ENCODE measurements at regions not wholly inside any gene's neighbourhood (a gene's known extent, or its start where the extent isn't known, plus 50 kb on each side); places are given as distances from the start of the nearest gene placed in this dataset.
A peak's percentile ranks its signal among the peaks of the same experiment; 100 is the strongest.
"Not testable (repeated sequence)": the region's sequence is repeated elsewhere in the genome, so short reads cannot be mapped to it uniquely, and the experiment has no call there.

- H3K27me3 ChIP-seq; ATAC-seq; H3K4me1 ChIP-seq; H3K36me3 ChIP-seq; DNase-seq; H3K27ac ChIP-seq; H3K9me3 ChIP-seq; H3K4me3 ChIP-seq; intact Hi-C loops (cut with DNase I): not testable (repeated sequence)
- WGBS (ENCODE audit: insufficient coverage, low coverage, low lambda C conversion rate, missing lambda C conversion rate) = no CpG with 5 or more reads among the region's 1 CpG
Observed at GRCh38 chr14:19095167-19095566, 127.9 kb downstream of the POTEM start.

GRCh38 chr14:19096467-19096866, 129.2 kb downstream of the POTEM start:
- H3K27ac ChIP-seq; H3K36me3 ChIP-seq; DNase-seq; intact Hi-C loops (cut with DNase I); H3K4me1 ChIP-seq; H3K9me3 ChIP-seq; H3K4me3 ChIP-seq; H3K27me3 ChIP-seq: not testable (repeated sequence)
- WGBS (ENCODE audit: insufficient coverage, low coverage, low lambda C conversion rate, missing lambda C conversion rate) = 36% methylated on average over 1 of the region's 1 CpG
- peak in 3 of 4 donors; percentile 3 to 13 (median 5) for ATAC-seq

- H3K27ac ChIP-seq; intact Hi-C loops (cut with DNase I); H3K9me3 ChIP-seq; H3K4me3 ChIP-seq; H3K4me1 ChIP-seq; H3K36me3 ChIP-seq; H3K27me3 ChIP-seq: not testable (repeated sequence)
- peak in 1 of 3 donors; percentile 46 for DNase-seq
- WGBS (ENCODE audit: insufficient coverage, low coverage, low lambda C conversion rate, missing lambda C conversion rate) = no CpG with 5 or more reads among the region's 8 CpGs
- ATAC-seq = peak in 2 of 4 donors; percentile 3 to 5
Observed at GRCh38 chr14:19096876-19097275, 129.6 kb downstream of the POTEM start.

- ATAC-seq (peak in 2 of 4 donors; percentile 5 to 26), DNase-seq (peak; percentile 21 to 63 (median 37))
- H3K36me3 ChIP-seq; H3K27me3 ChIP-seq; H3K9me3 ChIP-seq; intact Hi-C loops (cut with DNase I); H3K27ac ChIP-seq; H3K4me3 ChIP-seq; H3K4me1 ChIP-seq: not testable (repeated sequence)
- WGBS (ENCODE audit: insufficient coverage, low coverage, low lambda C conversion rate, missing lambda C conversion rate) = no CpG with 5 or more reads among the region's 28 CpGs
Observed at GRCh38 chr14:19097306-19097705, 130.1 kb downstream of the POTEM start.

- H3K9me3 ChIP-seq; intact Hi-C loops (cut with DNase I); H3K27me3 ChIP-seq; H3K27ac ChIP-seq; H3K4me1 ChIP-seq; H3K4me3 ChIP-seq; H3K36me3 ChIP-seq: not testable (repeated sequence)
- peak in 2 of 3 donors; percentile 12 to 46 for DNase-seq
- ATAC-seq = peak in 1 of 4 donors; percentile 4
- WGBS (ENCODE audit: insufficient coverage, low coverage, low lambda C conversion rate, missing lambda C conversion rate) = no CpG with 5 or more reads among the region's 49 CpGs
Observed at GRCh38 chr14:19097750-19098149, 130.5 kb downstream of the POTEM start.

GRCh38 chr14:19098230-19098629, 131.0 kb downstream of the POTEM start:
- H3K36me3 ChIP-seq; H3K4me3 ChIP-seq; H3K27me3 ChIP-seq; H3K27ac ChIP-seq; H3K4me1 ChIP-seq; intact Hi-C loops (cut with DNase I); H3K9me3 ChIP-seq: not testable (repeated sequence)
- peak in 1 of 4 donors; percentile 8 for ATAC-seq
- peak in 2 of 3 donors; percentile 10 to 37 for DNase-seq
- WGBS (ENCODE audit: insufficient coverage, low coverage, low lambda C conversion rate, missing lambda C conversion rate) = 92% methylated on average over 2 of the region's 41 CpGs

GRCh38 chr14:19098732-19099131, 131.5 kb downstream of the POTEM start:
- H3K36me3 ChIP-seq; H3K4me1 ChIP-seq; intact Hi-C loops (cut with DNase I); H3K9me3 ChIP-seq; H3K27ac ChIP-seq; H3K27me3 ChIP-seq; H3K4me3 ChIP-seq: not testable (repeated sequence)
- WGBS (ENCODE audit: insufficient coverage, low coverage, low lambda C conversion rate, missing lambda C conversion rate) = 70% methylated on average over 14 of the region's 34 CpGs
- DNase-seq = peak; percentile 17 to 47 (median 38)
- ATAC-seq = peak in 1 of 4 donors; percentile 22

GRCh38 chr14:19099336-19099735, 132.1 kb downstream of the POTEM start:
- H3K36me3 ChIP-seq; H3K4me3 ChIP-seq; H3K4me1 ChIP-seq; H3K9me3 ChIP-seq; H3K27ac ChIP-seq; intact Hi-C loops (cut with DNase I); H3K27me3 ChIP-seq: not testable (repeated sequence)
- DNase-seq (peak in 1 of 3 donors; percentile 44), ATAC-seq (peak in 1 of 4 donors; percentile 2)
- WGBS (ENCODE audit: insufficient coverage, low coverage, low lambda C conversion rate, missing lambda C conversion rate) = no CpG with 5 or more reads among the region's 29 CpGs

- H3K4me3 ChIP-seq; H3K9me3 ChIP-seq; H3K27me3 ChIP-seq; H3K27ac ChIP-seq; DNase-seq; H3K36me3 ChIP-seq; intact Hi-C loops (cut with DNase I); H3K4me1 ChIP-seq: not testable (repeated sequence)
- WGBS (ENCODE audit: insufficient coverage, low coverage, low lambda C conversion rate, missing lambda C conversion rate) = no CpG with 5 or more reads among the region's 15 CpGs
- peak in 1 of 4 donors; percentile 4 for ATAC-seq
Observed at GRCh38 chr14:19099939-19100338, 132.7 kb downstream of the POTEM start.

GRCh38 chr14:19105551-19105950, 138.3 kb downstream of the POTEM start:
- H3K27me3 ChIP-seq; H3K4me1 ChIP-seq; H3K27ac ChIP-seq; DNase-seq; H3K9me3 ChIP-seq; H3K4me3 ChIP-seq; intact Hi-C loops (cut with DNase I); H3K36me3 ChIP-seq: not testable (repeated sequence)
- WGBS (ENCODE audit: insufficient coverage, low coverage, low lambda C conversion rate, missing lambda C conversion rate) = 33% methylated on average over 5 of the region's 5 CpGs
- peak in 2 of 4 donors; percentile 51 to 56 for ATAC-seq

GRCh38 chr14:19109887-19110286, 142.7 kb downstream of the POTEM start:
- WGBS (ENCODE audit: insufficient coverage, low coverage, low lambda C conversion rate, missing lambda C conversion rate) = 63% methylated on average over 1 of the region's 2 CpGs
- H3K4me1 ChIP-seq; H3K4me3 ChIP-seq; H3K36me3 ChIP-seq; ATAC-seq; H3K27ac ChIP-seq; H3K27me3 ChIP-seq; DNase-seq; intact Hi-C loops (cut with DNase I); H3K9me3 ChIP-seq: not testable (repeated sequence)

- H3K27me3 ChIP-seq; H3K27ac ChIP-seq; H3K4me1 ChIP-seq; H3K36me3 ChIP-seq; DNase-seq; H3K4me3 ChIP-seq; ATAC-seq; H3K9me3 ChIP-seq; intact Hi-C loops (cut with DNase I): not testable (repeated sequence)
- WGBS (ENCODE audit: insufficient coverage, low coverage, low lambda C conversion rate, missing lambda C conversion rate) = no CpG with 5 or more reads among the region's 6 CpGs
Observed at GRCh38 chr14:19120383-19120782, 153.1 kb downstream of the POTEM start.

All from right lobe of liver (tissue), 6 donors.